SK-N-SH (cell line): ENCODE measurements at regions not wholly inside any gene's neighbourhood (a gene's known extent, or its start where the extent isn't known, plus 50 kb on each side); places are given as distances from the start of the nearest gene placed in this dataset.

Experiments
- CTCF ChIA-PET: fragments of 300-600, 350-600 bp; formaldehyde crosslinking; extraction: SDS; loops from one replicate; lab custom pipeline; 2021; lab: Yijun Ruan, JAX
- POLR2A ChIA-PET: fragments of 350-600 bp; sonication (Branson Sonifier 250); formaldehyde crosslinking; extraction: SDS; loops from one replicate; lab custom pipeline; 2020; ENCODE audit warnings: antibody characterized with exemption, inconsistent platforms; lab: Yijun Ruan, JAX
- DNase-seq: peaks from one replicate; pipeline ENCODE4 v3.0.0; 2012
- H2AFZ ChIP-seq: fragments of 200-600 bp; sonication (generic); 2 replicates; pipeline ENCODE4 v1.8.1; 2016; ENCODE audit warnings: antibody characterized with exemption, mild to moderate bottlenecking, low read depth
- H3F3A ChIP-seq: fragments of 200-600 bp; sonication (generic); replicated peaks from 2 replicates; pipeline ENCODE3; 2016; ENCODE audit warnings: antibody characterized with exemption, mild to moderate bottlenecking; ENCODE audit not compliant: insufficient read depth
- H3K27ac ChIP-seq, 2 experiments: fragments of 200-500 bp in 1 of 2; fragments of 200-600 bp in 1 of 2; sonication (Bioruptor generic) in 1 of 2; sonication (generic), shearing (Covaris generic) in 1 of 2; 2 replicates each; pipeline versions ENCODE4 v1.5.1 to v1.6.1; 2014 to 2016; ENCODE audit warnings: low read depth in 2 of 2, inconsistent platforms in 1 of 2, low read length in 1 of 2, mild to moderate bottlenecking in 1 of 2, mixed read lengths in 1 of 2
- H3K27me3 ChIP-seq: fragments of 200-600 bp; sonication (generic), shearing (Covaris generic); 2 replicates; pipeline ENCODE4 v1.6.1; 2016; ENCODE audit warnings: mixed run types; ENCODE audit not compliant: insufficient read depth
- H3K36me3 ChIP-seq, 2 experiments: fragments of 200-500 bp in 1 of 2; fragments of 200-600 bp in 1 of 2; sonication (Bioruptor generic) in 1 of 2; sonication (generic) in 1 of 2; replicated peaks in 1 of 2; 2 replicates each; pipeline versions ENCODE3 to v1.5.1; 2014 to 2016; ENCODE audit warnings: low read length in 1 of 2, mild to moderate bottlenecking in 1 of 2; ENCODE audit not compliant: insufficient read depth in 2 of 2, control insufficient read depth in 1 of 2
- H3K4me1 ChIP-seq, 2 experiments: fragments of 200-500 bp in 1 of 2; fragments of 200-600 bp in 1 of 2; sonication (Bioruptor generic) in 1 of 2; sonication (generic), shearing (Covaris generic) in 1 of 2; 2 replicates each; pipeline versions ENCODE4 v1.5.1 to v1.6.1; 2014 to 2016; ENCODE audit warnings: low read depth in 1 of 2, low read length in 1 of 2, mixed run types in 1 of 2; ENCODE audit not compliant: insufficient read depth in 2 of 2, control insufficient read depth in 1 of 2
- H3K4me2 ChIP-seq: fragments of 200-600 bp; sonication (generic), shearing (Covaris generic); 2 replicates; pipeline ENCODE4 v1.6.1; 2017; ENCODE audit warnings: mixed run types
- H3K4me3 ChIP-seq, 2 experiments: fragments of 200-500 bp in 1 of 2; fragments of 200-600 bp in 1 of 2; sonication (Bioruptor generic) in 1 of 2; sonication (generic), shearing (Covaris generic) in 1 of 2; 2 replicates each; pipeline versions ENCODE4 v1.5.1 to v1.8.1; 2014 to 2016; ENCODE audit warnings: low read depth in 2 of 2, inconsistent platforms in 1 of 2, low read length in 1 of 2, mild to moderate bottlenecking in 1 of 2, mixed read lengths in 1 of 2, moderate library complexity in 1 of 2
- H3K79me2 ChIP-seq: fragments of 200-600 bp; sonication (generic); 2 replicates; pipeline ENCODE4 v1.8.1; 2017; ENCODE audit warnings: mild to moderate bottlenecking; ENCODE audit not compliant: insufficient read depth
- H3K9ac ChIP-seq: fragments of 200-600 bp; sonication (generic); 2 replicates; pipeline ENCODE4 v1.6.1; 2017; ENCODE audit warnings: mixed run types
- H3K9me2 ChIP-seq: fragments of 200-600 bp; sonication (generic); 2 replicates; pipeline ENCODE4 v1.6.1; 2017; ENCODE audit warnings: mixed run types
- H3K9me3 ChIP-seq: fragments of 200-600 bp; sonication (generic); 2 replicates; pipeline ENCODE4 v1.6.1; 2017; ENCODE audit warnings: mixed run types, mild to moderate bottlenecking, moderate library complexity
- H4K20me1 ChIP-seq: fragments of 200-600 bp; sonication (generic); 2 replicates; pipeline ENCODE4 v1.6.1; 2017; ENCODE audit warnings: mild to moderate bottlenecking, mixed run types; ENCODE audit not compliant: insufficient read depth
- CHD2 ChIP-seq: fragments of 150-350 bp; IDR thresholded peaks from 2 replicates; pipeline ENCODE4 v1.6.1; 2018; ENCODE audit warnings: low read length; ENCODE audit not compliant: partially characterized antibody
- FOSL2 ChIP-seq: IDR thresholded peaks from 2 replicates; pipeline ENCODE4 v1.4.0; 2012; ENCODE audit warnings: low read depth, mild to moderate bottlenecking, moderate library complexity, borderline replicate concordance
- FOXJ3 ChIP-seq: sonication (generic); formaldehyde crosslinking; IDR thresholded peaks from 2 replicates; pipeline ENCODE4 v1.5.1; 2020; ENCODE audit warnings: mild to moderate bottlenecking, missing genetic modification reagents
- IRF3 ChIP-seq: fragments of 150-350 bp; IDR thresholded peaks from 2 replicates; pipeline ENCODE4 v1.6.1; 2016; ENCODE audit warnings: mild to moderate bottlenecking, low read depth, low read length
- MXI1 ChIP-seq: IDR thresholded peaks from 2 replicates; pipeline ENCODE4 v1.6.1; 2012; ENCODE audit warnings: mild to moderate bottlenecking, low read depth, low read length, improper control_type of control experiment
- POLR2AphosphoS5 ChIP-seq: IDR thresholded peaks from 2 replicates; pipeline ENCODE4 v1.6.1; 2012; ENCODE audit warnings: low read depth, low read length
- RAD21 ChIP-seq: IDR thresholded peaks from 2 replicates; pipeline ENCODE4 v1.6.1; 2012; ENCODE audit warnings: mild to moderate bottlenecking, low read length
- RXRA ChIP-seq: IDR thresholded peaks from 2 replicates; pipeline ENCODE4 v1.4.0; 2012; ENCODE audit warnings: low read depth, mild to moderate bottlenecking, borderline replicate concordance
- SMC3 ChIP-seq: IDR thresholded peaks from 2 replicates; pipeline ENCODE4 v1.6.1; 2012; ENCODE audit warnings: low read depth, low read length, improper control_type of control experiment
- TAF1 ChIP-seq: IDR thresholded peaks from 2 replicates; pipeline ENCODE4 v1.6.1; 2012; ENCODE audit warnings: low read depth, mild to moderate bottlenecking, low read length, moderate library complexity, borderline replicate concordance
- TCF12 ChIP-seq: IDR thresholded peaks from 2 replicates; pipeline ENCODE4 v1.4.0; 2012
- WGBS: methylation state at CpG from one replicate; pipeline ENCODE4 v1.1.6; 2017; ENCODE audit warnings: low lambda C conversion rate; 5-methylcytosine and 5-hydroxymethylcytosine counted together
- TF ChIP-seq, protein P1 (sequence below): fragments of 150-350 bp; IDR thresholded peaks from 2 replicates; pipeline ENCODE4 v1.6.1; 2017; ENCODE audit warnings: antibody characterized with exemption, low read length, low read depth, borderline replicate concordance
- TF ChIP-seq, protein P2 (sequence below): IDR thresholded peaks from 2 replicates; pipeline ENCODE4 v1.4.0; 2012; ENCODE audit warnings: low read depth, borderline replicate concordance
- TF ChIP-seq, protein P3 (sequence below): IDR thresholded peaks from 2 replicates; pipeline ENCODE4 v1.4.0; 2012; ENCODE audit warnings: low read depth

DNA sequence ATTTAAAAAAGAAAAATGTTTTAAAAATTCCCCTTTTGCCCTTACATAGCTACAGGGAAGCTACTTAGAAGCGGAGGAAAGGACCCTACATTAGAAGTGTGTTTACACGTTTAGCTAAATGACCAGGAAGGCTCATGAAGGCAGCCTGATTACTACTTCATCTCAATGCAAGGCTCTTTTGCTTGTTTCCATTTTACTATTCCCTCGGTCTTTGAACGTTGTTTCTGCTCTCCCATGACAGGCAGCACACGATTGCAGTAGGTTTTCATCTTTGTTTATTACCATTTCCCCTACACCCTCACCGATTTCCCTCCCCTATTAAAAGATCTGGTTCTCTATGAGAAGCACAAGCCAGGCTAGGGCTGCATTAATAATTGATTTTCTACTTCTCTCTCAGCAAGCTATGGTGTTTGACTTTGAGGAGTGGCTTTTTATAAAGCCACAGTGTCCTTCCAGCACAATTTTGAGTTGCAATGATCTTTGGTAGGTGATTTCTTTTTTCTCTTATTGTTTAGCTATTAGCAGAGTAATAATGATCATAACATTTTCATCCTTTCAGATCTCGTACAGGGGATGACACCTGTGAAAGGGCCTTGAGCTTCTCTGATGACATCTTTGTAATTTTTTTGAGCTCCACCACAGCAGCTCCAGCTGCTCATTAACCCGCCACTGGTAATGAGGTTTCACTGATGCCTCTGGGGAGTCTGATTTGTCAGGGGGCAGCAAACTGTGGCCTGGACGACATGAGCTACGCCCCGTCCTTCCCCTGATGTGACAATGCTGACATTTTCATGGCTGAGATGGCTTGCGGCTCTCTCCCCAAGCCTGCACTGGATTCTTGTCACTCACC lies 670.3 kb downstream of the UQCRFS1 start:
- POLR2A ChIA-PET = no interaction called here
- 2% methylated on average over 12 of the region's 12 CpGs for WGBS
- H3K9ac ChIP-seq = no peak overlapping the region

More for the DNA sequence above, 670.3 kb downstream of the UQCRFS1 start:
- Histone ChIP-seq H3K27me3 (no peaks in the 10 kb centered on the region; the same call in 1 of the 2 replicates), H3K4me3 (no peak overlapping the region), H3F3A (no peaks in the 10 kb centered on the region), H3K79me2 (no peaks in the 10 kb centered on the region), H3K4me2 (no peak overlapping the region), H2AFZ (no peak overlapping the region), H3K4me1 (no peaks in the 10 kb centered on the region), H3K36me3 (no peaks in the 10 kb centered on the region), H4K20me1 (no peaks in the 10 kb centered on the region), H3K9me3 (no peaks in the 10 kb centered on the region), H3K27ac (no peak overlapping the region), H3K9me2 (no peaks in the 10 kb centered on the region)
- TF ChIP-seq CHD2 = no peak
- TF ChIP-seq, protein P1, sequence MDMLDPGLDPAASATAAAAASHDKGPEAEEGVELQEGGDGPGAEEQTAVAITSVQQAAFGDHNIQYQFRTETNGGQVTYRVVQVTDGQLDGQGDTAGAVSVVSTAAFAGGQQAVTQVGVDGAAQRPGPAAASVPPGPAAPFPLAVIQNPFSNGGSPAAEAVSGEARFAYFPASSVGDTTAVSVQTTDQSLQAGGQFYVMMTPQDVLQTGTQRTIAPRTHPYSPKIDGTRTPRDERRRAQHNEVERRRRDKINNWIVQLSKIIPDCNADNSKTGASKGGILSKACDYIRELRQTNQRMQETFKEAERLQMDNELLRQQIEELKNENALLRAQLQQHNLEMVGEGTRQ = no peak
- no peak for TF ChIP-seq IRF3
- no peak for TF ChIP-seq FOXJ3 (CRISPR knock-in tag)
- no peak for TF ChIP-seq SMC3
- no peak for TF ChIP-seq FOSL2
- TF ChIP-seq, protein P2, sequence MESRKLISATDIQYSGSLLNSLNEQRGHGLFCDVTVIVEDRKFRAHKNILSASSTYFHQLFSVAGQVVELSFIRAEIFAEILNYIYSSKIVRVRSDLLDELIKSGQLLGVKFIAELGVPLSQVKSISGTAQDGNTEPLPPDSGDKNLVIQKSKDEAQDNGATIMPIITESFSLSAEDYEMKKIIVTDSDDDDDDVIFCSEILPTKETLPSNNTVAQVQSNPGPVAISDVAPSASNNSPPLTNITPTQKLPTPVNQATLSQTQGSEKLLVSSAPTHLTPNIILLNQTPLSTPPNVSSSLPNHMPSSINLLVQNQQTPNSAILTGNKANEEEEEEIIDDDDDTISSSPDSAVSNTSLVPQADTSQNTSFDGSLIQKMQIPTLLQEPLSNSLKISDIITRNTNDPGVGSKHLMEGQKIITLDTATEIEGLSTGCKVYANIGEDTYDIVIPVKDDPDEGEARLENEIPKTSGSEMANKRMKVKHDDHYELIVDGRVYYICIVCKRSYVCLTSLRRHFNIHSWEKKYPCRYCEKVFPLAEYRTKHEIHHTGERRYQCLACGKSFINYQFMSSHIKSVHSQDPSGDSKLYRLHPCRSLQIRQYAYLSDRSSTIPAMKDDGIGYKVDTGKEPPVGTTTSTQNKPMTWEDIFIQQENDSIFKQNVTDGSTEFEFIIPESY = no peak
- TF ChIP-seq, protein P3, sequence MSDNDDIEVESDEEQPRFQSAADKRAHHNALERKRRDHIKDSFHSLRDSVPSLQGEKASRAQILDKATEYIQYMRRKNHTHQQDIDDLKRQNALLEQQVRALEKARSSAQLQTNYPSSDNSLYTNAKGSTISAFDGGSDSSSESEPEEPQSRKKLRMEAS = no peak
- TF ChIP-seq TAF1 = no peak
- TF ChIP-seq MXI1 = no peak
- no peak for TF ChIP-seq TCF12
- TF ChIP-seq RXRA = no peak
- TF ChIP-seq RAD21 = no peak
- TF ChIP-seq POLR2AphosphoS5 = no peak
- CTCF ChIA-PET = no interaction called here
- DNase-seq = no peak
